GM12865 (cell line): ENCODE measurements at regions not wholly inside any gene's neighbourhood (a gene's known extent, or its start where the extent isn't known, plus 50 kb on each side); places are given as distances from the start of the nearest gene placed in this dataset.

Experiments
- DNase-seq: peaks from one replicate; pipeline ENCODE4 v3.0.0; 2010; ENCODE audit warnings: low read depth
- H3K4me3 ChIP-seq: 2 replicates; pipeline ENCODE4 v1.5.1; 2011; ENCODE audit warnings: mild to moderate bottlenecking, low read depth, low read length, control low read depth
- TF ChIP-seq, protein P1 (sequence below): IDR thresholded peaks from 2 replicates; pipeline ENCODE4 v1.5.1; 2011; ENCODE audit warnings: low read length, control low read depth, low read depth, inconsistent platforms; ENCODE audit not compliant: insufficient read depth; ENCODE audit errors: missing control alignments

DNA sequence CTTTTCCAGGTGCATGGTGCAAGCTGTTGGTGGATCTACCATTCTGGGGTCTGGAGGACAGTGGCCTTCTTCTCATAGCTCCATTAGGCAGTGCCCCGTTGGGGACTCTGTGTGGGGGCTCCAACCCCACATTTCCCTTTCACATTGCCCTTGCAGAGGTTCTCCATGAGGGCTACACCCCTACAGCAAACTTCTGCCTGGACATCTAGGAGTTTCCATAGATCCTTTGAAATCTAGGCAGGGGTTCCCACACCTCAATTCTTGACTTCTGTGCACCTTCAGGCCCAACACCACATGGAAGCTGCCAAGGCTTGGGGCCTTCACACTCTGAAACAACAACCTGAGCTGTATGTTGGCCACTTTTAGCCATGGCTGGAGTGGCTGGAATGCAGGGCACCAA, 282.8 kb upstream of the SASH1 start:
- TF ChIP-seq, protein P1, sequence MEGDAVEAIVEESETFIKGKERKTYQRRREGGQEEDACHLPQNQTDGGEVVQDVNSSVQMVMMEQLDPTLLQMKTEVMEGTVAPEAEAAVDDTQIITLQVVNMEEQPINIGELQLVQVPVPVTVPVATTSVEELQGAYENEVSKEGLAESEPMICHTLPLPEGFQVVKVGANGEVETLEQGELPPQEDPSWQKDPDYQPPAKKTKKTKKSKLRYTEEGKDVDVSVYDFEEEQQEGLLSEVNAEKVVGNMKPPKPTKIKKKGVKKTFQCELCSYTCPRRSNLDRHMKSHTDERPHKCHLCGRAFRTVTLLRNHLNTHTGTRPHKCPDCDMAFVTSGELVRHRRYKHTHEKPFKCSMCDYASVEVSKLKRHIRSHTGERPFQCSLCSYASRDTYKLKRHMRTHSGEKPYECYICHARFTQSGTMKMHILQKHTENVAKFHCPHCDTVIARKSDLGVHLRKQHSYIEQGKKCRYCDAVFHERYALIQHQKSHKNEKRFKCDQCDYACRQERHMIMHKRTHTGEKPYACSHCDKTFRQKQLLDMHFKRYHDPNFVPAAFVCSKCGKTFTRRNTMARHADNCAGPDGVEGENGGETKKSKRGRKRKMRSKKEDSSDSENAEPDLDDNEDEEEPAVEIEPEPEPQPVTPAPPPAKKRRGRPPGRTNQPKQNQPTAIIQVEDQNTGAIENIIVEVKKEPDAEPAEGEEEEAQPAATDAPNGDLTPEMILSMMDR: no peak
- no peak overlapping the region for H3K4me3 ChIP-seq
- no peak for DNase-seq

DNA sequence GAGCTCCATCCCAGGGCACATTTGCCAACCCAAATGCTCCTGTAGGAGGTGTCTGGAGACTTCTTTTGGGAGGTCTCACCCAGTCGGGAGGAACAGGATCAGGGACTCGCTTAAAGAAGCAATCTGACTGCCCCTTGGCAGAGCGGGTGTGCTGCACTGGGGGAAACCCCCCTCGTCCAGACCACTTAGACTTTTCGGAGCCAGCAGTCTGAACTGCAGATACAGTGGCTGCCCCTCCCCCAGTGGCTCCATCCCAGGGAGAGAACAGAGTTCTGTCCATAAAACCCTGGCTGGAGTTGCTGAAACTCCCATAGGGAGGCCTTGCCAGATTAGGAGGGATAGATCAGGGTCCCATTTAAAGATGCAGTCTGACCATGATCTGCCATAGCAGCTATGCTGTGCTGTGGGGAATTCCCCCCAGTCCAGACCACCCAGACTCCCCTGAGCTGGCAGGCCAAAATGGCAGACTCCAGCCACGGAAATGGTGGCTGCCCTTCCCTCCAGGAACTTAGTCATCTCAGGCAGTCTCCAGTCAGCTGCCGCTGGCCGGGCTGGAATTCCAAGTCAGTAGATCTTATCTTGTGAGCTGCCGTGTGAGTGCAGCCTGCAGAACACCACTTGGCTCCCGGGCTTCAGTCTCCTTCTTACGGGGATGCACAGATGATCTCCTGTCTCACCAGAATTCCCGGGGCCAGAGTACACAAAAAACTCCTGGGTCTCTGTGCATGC, 278.1 kb upstream of the SASH1 start:
- no peak for DNase-seq
- no peak overlapping the region for H3K4me3 ChIP-seq
- TF ChIP-seq, protein P1: no peak

DNA sequence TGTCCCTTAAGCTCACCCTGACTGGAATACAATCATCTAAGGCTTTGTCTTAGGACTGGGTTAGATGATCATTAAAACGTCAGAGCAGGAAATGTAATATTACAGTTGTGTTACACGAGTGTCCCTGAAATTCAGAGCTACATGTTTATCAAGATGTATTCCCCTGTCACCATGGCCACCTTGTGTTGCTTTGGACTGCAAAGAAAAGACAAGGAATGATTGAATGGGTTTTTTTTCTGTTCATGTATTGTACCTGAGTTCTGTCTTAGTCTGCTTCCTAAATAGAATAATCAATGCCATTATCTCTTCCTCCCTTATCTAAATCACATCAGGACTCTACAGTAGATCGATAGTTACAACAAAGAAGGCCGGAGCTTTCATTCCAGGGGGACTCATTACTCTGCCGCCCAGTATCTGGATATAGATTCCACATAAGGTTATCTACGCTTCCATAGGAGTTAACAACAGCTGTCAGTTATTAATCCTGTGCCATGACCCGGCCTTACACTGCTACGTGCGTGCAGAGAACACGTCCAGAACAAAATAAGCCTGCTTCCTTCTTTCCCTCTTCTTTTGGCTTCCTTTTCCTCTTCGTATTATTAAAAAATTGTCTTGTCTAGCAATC, 274.1 kb upstream of the SASH1 start:
- DNase-seq: no peak
- H3K4me3 ChIP-seq: no peak overlapping the region
- TF ChIP-seq, protein P1: no peak

DNA sequence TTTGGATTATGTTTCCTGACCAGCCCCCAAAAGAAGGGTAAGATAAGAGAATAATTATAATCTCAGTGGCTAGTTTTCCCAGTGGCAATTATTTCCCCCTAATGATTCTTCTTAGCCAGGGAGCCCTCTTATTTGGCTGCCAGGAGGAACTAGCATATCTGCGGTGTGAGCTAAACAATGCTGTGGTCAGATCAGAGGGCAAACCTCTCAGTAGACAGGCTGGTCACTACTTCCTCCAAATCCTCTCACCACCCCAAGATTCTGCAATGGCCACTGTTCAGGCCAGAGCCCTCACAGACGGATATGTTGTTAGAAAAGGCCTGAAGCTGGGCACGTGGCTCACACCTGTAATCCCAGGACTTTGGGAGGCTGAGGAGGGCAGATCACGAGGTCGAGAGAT, 273.4 kb upstream of the SASH1 start:
- no peak for DNase-seq
- no peak overlapping the region for H3K4me3 ChIP-seq
- TF ChIP-seq, protein P1: no peak

DNA sequence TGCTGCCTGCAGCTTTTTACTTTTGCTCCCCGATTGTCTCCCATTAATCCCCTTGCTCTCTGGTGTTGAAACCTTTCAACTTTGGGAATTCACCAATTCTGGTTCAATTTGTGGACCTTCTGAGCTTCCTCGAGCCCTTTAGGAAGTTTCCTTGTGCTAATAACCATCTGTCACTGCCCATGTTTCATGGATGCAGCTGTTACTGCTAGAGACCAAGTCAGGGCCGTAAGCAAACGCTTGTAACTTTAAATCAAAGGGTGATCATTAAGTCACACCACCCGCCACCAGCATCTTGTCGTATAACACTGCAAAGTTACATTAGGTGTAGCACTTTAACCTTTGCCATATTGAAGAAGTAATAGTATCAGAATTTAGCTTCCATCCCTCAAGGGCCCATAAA, 268.3 kb upstream of the SASH1 start:
- no peak overlapping the region for H3K4me3 ChIP-seq
- DNase-seq: no peak
- TF ChIP-seq, protein P1: no peak

DNA sequence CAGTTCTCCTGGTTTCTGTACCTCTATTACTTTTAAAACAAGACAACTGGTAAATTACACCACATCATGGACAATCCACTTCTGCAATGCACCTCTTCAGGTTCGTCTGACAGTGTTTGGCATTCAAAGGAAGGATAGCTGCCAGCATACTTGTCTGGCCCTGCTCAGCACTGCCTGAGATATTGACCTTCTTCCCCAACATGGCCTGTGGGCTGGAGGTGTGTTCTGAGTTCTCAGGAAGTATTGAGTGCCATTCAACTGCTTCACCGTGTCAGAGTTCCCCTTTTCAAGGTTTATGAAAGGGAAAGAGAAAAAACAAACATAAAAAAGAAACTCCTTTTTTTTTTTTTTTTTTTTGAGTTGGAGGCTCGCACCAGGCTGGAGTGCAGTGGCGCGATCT, 267.9 kb upstream of the SASH1 start:
- TF ChIP-seq, protein P1: no peak

More for the DNA sequence above, 267.9 kb upstream of the SASH1 start:
- peak; percentile 9 for DNase-seq
- H3K4me3 ChIP-seq: no peak overlapping the region
